ENCODE measurements at regions not wholly inside any gene's neighbourhood (a gene's known extent, or its start where the extent isn't known, plus 50 kb on each side); places are given as distances from the start of the nearest gene placed in this dataset.

GRCh38 chr16:64290461-64290860, 831.4 kb downstream of the CDH11 start:
- ATAC-seq (no peak), DNase-seq (ENCODE audit: low read depth, low spot score) (no peak)
- Histone ChIP-seq H3K4me1 (ENCODE audit: control insufficient read depth, insufficient read depth, low read length) (no peaks in the 10 kb centered on the region), H3K36me3 (ENCODE audit: control insufficient read depth, insufficient read depth, low read length) (no peaks in the 10 kb centered on the region), H3K27me3 (ENCODE audit: control insufficient read depth, insufficient read depth, low read length) (no peaks in the 10 kb centered on the region), H3K4me3 (ENCODE audit: low read depth in 2 of 2, low read length in 2 of 2) (no peak overlapping the region), H3K9me3 (ENCODE audit: control insufficient read depth, insufficient read depth, low read depth, low read length) (no peaks in the 10 kb centered on the region), H3K27ac (ENCODE audit: low read length) (no peak overlapping the region)
- no TSS peak for BruUV-seq (replicated peaks)
- intact Hi-C loops (cut with micrococcal nuclease; ENCODE audit: unreplicated experiment) (no loop called here), in situ Hi-C loops (cut with HindIII; ENCODE audit: low pct_unique_long_range_greater_than_20kb, low sequenced_read_pairs) (no loop called here)
- ChIA-PET POLR2A (no interaction called here), CTCF (no interaction called here)
- TF ChIP-seq POLR2AphosphoS5 (IDR thresholded peaks at IDR 0.05; ENCODE audit: low read depth, low read length): no peak
- no peak for TF ChIP-seq SIN3A (IDR thresholded peaks at IDR 0.05; ENCODE audit: borderline replicate concordance, insufficient read depth, low read depth, low read length)
- no peak for TF ChIP-seq CTCF (IDR thresholded peaks at IDR 0.05)

DNA sequence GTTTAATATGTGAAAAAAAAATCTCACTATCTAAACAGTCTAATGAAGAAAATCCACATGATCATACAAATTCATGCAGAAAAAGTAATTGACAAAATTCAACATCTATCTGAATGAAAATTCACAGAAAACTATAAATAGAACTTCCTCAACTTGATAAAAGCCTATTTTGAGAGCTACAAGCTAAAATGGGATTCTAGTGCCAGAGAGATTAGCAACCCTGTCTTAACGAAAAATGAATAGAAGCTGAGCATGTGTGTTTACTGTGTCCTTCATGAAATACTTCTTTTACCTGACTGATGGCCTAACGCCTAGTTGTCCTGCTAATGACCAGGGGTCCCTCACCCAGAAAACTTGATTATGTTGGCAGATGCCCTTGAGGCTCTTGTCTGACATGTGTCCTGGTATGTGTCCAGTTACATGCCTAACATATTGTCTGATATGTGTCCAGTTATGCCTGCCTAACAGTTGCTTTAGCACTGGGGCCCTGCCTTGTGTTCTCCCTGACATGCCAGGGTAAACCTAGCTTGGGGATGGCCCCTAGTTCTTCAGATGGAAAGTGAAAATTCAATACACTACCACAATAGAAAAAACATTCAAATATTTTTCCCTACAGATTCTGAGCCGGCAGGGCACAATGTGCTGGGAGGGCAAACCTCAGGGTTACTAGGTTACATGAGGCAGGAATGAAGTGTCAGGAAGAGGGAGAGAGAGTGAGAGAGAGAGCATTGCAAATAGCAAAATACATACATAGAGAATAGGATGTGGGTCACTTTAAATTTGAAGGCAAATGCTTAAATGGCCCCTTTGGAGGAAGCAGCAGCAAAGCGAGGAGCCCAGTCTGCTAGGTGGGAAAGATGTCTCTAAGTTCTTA, 834.0 kb downstream of the CDH11 start:
- no peak for DNase-seq (ENCODE audit: low read depth, low spot score)
- Histone ChIP-seq H3K36me3 (ENCODE audit: control insufficient read depth, insufficient read depth, low read length) (no peaks in the 10 kb centered on the region), H3K27me3 (ENCODE audit: control insufficient read depth, insufficient read depth, low read length) (no peaks in the 10 kb centered on the region), H3K27ac (ENCODE audit: low read length) (no peak overlapping the region), H3K4me3 (ENCODE audit: low read depth in 2 of 2, low read length in 2 of 2) (no peak overlapping the region), H3K4me1 (ENCODE audit: control insufficient read depth, insufficient read depth, low read length) (no peaks in the 10 kb centered on the region), H3K9me3 (ENCODE audit: control insufficient read depth, insufficient read depth, low read depth, low read length) (no peaks in the 10 kb centered on the region)
- TF ChIP-seq CTCF (IDR thresholded peaks at IDR 0.05) (no peak), TCF7L2 (IDR thresholded peaks at IDR 0.05; ENCODE audit: low read depth, low read length) (no peak), POLR2AphosphoS5 (IDR thresholded peaks at IDR 0.05; ENCODE audit: low read depth, low read length) (no peak), SIN3A (IDR thresholded peaks at IDR 0.05; ENCODE audit: borderline replicate concordance, insufficient read depth, low read depth, low read length) (no peak), REST (IDR thresholded peaks at IDR 0.05; ENCODE audit: insufficient read depth in 1 of 2, low read depth in 2 of 2, low read length in 1 of 2) (no peak)
- CTCF ChIA-PET: no interaction called here
- ATAC-seq: no peak
- POLR2A ChIA-PET: no interaction called here
- in situ Hi-C loops (cut with HindIII; ENCODE audit: low pct_unique_long_range_greater_than_20kb, low sequenced_read_pairs) (no loop called here), intact Hi-C loops (cut with micrococcal nuclease; ENCODE audit: unreplicated experiment) (no loop called here)
- BruUV-seq (replicated peaks): no TSS peak
